Activated naive CD8-positive, alpha-beta T cell treated with anti-CD3 and anti-CD28 coated beads, Interleukin-2, amount 10 ng/mL, durations not matched to agents 7 days and 5 days (primary cell): ENCODE measurements at regions not wholly inside any gene's neighbourhood (a gene's known extent, or its start where the extent isn't known, plus 50 kb on each side); places are given as distances from the start of the nearest gene placed in this dataset.

Experiments
- ATAC-seq: fragments of 150-1000 bp; cut with Tn5 transposase; one replicate; pipeline ENCODE4 v1.10.0; 2021; ENCODE audit warnings: low read depth, moderate library complexity
- POLR2A ChIA-PET: fragments of 350-600 bp; sonication (Branson Sonifier 250); formaldehyde crosslinking; loops from one replicate; lab custom pipeline; 2021; ENCODE audit warnings: antibody characterized with exemption; lab: Charles Lee
- DNase-seq: peaks from one replicate; pipeline ENCODE4 v3.0.0; 2021
- H3K27ac Mint-ChIP-seq: one replicate; pipeline ENCODE4 v1.8.0; 2022; ENCODE audit warnings: mild to moderate bottlenecking, mixed read lengths
- H3K27me3 Mint-ChIP-seq: one replicate; pipeline ENCODE4 v1.8.0; 2022; ENCODE audit warnings: mild to moderate bottlenecking, moderate library complexity, mixed read lengths
- H3K36me3 Mint-ChIP-seq: one replicate; pipeline ENCODE4 v1.8.0; 2021; ENCODE audit warnings: mild to moderate bottlenecking, mixed read lengths
- H3K4me1 Mint-ChIP-seq: one replicate; pipeline ENCODE4 v1.8.0; 2021; ENCODE audit warnings: mixed read lengths
- H3K4me3 Mint-ChIP-seq: one replicate; pipeline ENCODE4 v1.8.0; 2022; ENCODE audit warnings: mild to moderate bottlenecking, moderate library complexity, mixed read lengths
- H3K9me3 Mint-ChIP-seq: one replicate; pipeline ENCODE4 v1.8.0; 2021; ENCODE audit warnings: mixed read lengths

DNA sequence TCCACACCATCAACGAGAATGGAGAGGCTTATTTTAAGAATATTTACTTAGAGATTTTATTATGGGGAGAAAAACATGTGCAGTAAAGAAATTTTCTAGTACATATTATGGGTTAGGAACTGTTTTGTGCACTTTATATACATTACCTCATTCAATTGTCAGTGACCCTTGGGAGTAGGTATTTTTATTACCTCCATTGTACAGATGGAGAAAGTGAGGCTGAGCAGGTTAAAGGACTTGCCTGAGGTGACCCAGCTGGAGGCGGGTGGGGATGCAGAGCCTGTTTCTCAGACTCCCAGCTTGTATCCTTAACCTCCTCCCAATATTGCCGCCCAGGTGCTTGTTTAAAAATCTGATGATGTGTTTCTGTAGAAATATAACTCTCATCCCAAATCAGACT is 356.7 kb downstream of the HRH4 start:
- H3K27ac Mint-ChIP-seq, result no peak overlapping the region
- ATAC-seq (no peak), DNase-seq (no peak)
- no peaks in the 10 kb centered on the region for H3K36me3 Mint-ChIP-seq
- H3K4me1 Mint-ChIP-seq, result no peaks in the 10 kb centered on the region
- peaks cover 2% of the 10 kb centered on the region for H3K27me3 Mint-ChIP-seq
- no peak overlapping the region for H3K4me3 Mint-ChIP-seq
- H3K9me3 Mint-ChIP-seq, result no peaks in the 10 kb centered on the region
- POLR2A ChIA-PET, result no interaction called here

DNA sequence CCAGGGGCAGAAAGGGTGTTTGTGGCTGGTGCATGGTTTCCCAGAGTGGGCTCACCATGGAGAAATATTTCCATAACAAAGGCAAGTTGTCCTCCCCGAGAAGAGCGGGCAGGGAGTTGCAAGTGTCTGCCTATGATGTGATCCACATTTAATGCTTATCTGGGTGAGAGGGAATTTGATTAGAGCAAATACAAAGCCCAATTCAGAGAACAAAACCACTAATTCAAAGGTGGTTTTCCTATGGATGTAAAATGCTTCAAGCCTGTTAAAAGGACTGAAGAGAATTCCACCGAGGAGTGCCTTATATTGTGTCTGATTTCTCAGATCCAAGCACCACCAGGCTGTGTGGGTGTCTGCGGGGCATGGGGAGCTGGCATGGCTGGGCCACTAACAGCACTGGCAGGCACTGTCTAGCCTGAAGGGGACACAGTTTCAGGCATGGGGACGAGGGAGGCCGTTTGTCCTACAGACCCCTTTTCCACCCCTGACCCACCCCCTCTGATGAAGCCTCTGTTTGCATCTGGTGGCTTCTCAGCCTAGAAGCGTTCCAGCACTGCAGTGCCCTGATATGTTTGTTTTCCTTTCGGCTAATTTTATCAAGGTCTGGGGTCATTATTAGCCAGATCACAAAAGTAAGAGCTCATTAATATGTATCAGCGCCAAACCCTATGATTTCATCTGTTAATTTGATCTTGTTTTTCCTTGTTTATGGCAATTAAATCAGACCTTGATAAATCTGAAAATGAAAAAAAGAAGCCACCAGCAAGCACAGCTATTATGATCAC is 357.3 kb downstream of the HRH4 start:
- no peaks in the 10 kb centered on the region for H3K36me3 Mint-ChIP-seq
- H3K27me3 Mint-ChIP-seq, result peaks cover 2% of the 10 kb centered on the region
- H3K4me1 Mint-ChIP-seq, result no peaks in the 10 kb centered on the region
- H3K9me3 Mint-ChIP-seq, result no peaks in the 10 kb centered on the region
- no peak overlapping the region for H3K4me3 Mint-ChIP-seq
- ATAC-seq (no peak), DNase-seq (no peak)
- H3K27ac Mint-ChIP-seq, result no peak overlapping the region
- POLR2A ChIA-PET, result no interaction called here

DNA sequence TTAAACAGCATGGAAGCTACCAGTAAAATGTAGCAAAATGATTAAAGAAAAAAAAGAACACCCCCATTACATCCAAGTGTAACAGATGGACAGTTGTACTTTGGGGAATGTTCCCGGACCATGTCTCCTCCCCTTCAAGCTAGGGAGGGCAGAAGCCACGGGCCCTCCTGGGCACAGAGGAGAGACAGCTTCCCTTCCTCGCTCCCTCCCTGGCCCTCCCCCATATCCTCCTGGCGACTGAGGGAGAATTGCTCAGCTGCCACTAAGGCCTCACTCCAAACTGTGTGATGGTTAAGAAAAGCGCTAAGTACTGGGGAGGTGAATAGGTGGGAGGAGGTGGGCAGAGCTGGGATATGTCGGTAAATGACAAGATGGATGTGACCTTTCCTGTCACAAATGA is 358.0 kb downstream of the HRH4 start:
- no peak overlapping the region for H3K27ac Mint-ChIP-seq
- no peaks in the 10 kb centered on the region for H3K4me1 Mint-ChIP-seq
- H3K36me3 Mint-ChIP-seq, result no peaks in the 10 kb centered on the region
- DNase-seq (no peak), ATAC-seq (no peak)
- H3K9me3 Mint-ChIP-seq, result no peaks in the 10 kb centered on the region
- H3K4me3 Mint-ChIP-seq, result no peak overlapping the region
- POLR2A ChIA-PET, result no interaction called here
- H3K27me3 Mint-ChIP-seq, result peaks cover 2% of the 10 kb centered on the region

DNA sequence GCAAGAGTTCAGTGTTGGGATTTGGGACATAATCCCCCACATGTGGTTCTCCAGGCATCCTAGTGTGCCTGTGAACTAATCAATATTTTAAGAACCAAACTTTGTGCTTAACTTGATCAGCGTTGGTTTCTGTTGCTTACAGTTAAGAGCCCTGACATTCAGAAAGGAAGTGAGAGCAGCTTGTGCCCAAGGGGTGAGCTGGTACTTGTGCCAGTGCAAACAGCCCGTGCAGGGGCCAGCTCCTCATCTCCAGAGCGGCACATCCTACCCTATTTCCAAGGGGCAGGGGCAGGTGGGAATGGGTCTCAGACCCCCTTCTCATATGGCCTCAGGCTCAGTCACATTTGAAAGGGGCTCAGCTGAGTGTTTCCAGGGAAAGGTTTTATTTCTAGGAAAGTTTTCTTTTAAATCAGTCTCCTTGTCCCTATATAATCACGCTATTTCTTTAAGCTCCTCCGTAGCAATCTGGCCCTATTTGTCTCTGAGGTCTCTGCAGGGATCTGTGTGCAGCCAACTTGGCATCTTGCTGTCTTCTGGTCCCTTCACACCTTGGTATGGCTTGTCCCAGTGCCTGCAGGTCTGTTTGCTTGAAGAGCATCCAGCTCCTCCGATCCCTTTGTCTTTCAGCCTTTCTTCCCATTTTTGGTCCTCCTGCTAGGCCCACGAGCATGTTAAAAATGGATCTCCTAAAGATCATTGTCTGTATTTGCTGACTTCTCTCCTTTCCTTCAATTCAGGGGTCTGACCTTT is 358.9 kb downstream of the HRH4 start:
- no peaks in the 10 kb centered on the region for H3K9me3 Mint-ChIP-seq
- no peak overlapping the region for H3K4me3 Mint-ChIP-seq
- POLR2A ChIA-PET, result no interaction called here
- H3K36me3 Mint-ChIP-seq, result no peaks in the 10 kb centered on the region
- H3K27ac Mint-ChIP-seq, result no peak overlapping the region
- H3K4me1 Mint-ChIP-seq, result no peaks in the 10 kb centered on the region
- DNase-seq (no peak), ATAC-seq (no peak)
- peaks cover 2% of the 10 kb centered on the region for H3K27me3 Mint-ChIP-seq

DNA sequence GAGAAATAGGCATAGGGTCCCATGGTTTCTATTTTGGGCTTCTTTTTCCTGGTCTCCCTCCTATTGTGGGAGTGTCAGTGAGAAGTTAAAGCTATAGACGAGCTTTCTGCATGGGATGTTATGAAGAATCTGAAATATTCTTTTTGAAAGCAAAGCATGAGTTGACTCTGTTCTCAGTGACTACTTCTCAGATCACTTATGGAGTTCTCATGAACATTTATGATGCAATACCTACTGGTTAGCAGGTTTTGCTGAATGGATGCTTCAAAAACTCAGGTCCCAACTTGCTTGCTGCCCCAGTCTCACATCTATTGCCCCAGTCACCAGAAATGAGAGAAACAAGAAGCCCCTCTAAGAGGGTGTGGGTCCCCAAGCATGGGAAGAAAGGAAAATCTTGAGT is 365.0 kb downstream of the HRH4 start:
- Mint-ChIP-seq H3K9me3 (no peaks in the 10 kb centered on the region), H3K4me3 (no peak overlapping the region), H3K36me3 (no peaks in the 10 kb centered on the region), H3K27ac (no peak overlapping the region), H3K4me1 (no peaks in the 10 kb centered on the region), H3K27me3 (no peaks in the 10 kb centered on the region)
- no peak for ATAC-seq
- DNase-seq, result no peak
- POLR2A ChIA-PET, result no interaction called here

DNA sequence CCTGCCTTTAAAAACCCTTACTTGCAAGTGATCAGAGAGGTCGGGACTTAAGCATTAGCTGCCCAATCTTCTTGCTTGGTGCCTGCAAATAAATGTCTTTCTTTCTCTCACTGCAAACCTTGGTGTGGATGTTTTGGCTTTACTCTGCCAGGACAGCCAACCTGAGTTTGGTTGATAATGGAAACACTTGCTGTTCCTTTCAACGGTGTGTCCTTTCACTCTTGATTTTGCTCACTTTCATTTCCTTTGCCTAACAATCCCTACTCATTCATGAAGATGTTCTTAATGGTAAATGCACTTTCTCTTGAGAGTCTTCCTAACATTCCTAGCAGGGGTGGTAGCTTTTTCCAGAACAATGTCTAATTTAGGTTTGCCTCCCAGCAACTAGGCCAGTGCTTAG is 366.2 kb downstream of the HRH4 start:
- H3K9me3 Mint-ChIP-seq, result no peaks in the 10 kb centered on the region
- no peak for DNase-seq
- no peak overlapping the region for H3K4me3 Mint-ChIP-seq
- POLR2A ChIA-PET, result no interaction called here
- no peaks in the 10 kb centered on the region for H3K4me1 Mint-ChIP-seq
- no peak for ATAC-seq
- no peak overlapping the region for H3K27ac Mint-ChIP-seq
- H3K36me3 Mint-ChIP-seq, result no peaks in the 10 kb centered on the region
- peaks cover 3% of the 10 kb centered on the region for H3K27me3 Mint-ChIP-seq

DNA sequence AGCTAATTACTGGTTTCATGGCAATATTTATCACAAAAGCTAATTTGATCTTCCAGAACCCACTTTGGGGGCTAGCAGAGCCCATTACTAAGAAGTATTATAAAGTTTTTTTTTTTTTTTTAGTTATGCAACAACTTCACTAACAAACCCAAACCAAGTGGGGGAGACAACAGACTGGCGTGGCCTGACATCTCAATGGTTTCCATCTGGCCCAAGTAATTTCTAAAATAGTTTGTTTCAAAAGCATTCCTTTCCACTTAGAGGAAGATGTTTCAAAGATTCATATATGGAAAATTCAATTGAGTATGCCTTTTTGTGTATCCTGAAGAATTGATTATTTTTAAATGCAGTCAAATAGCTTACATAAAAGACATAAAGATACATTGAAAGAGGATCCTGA is 367.1 kb downstream of the HRH4 start:
- Mint-ChIP-seq H3K36me3 (no peaks in the 10 kb centered on the region), H3K4me1 (no peaks in the 10 kb centered on the region), H3K27me3 (peaks cover 6% of the 10 kb centered on the region), H3K4me3 (no peak overlapping the region), H3K9me3 (no peaks in the 10 kb centered on the region), H3K27ac (no peak overlapping the region)
- ATAC-seq, result no peak
- POLR2A ChIA-PET, result no interaction called here
- no peak for DNase-seq

DNA sequence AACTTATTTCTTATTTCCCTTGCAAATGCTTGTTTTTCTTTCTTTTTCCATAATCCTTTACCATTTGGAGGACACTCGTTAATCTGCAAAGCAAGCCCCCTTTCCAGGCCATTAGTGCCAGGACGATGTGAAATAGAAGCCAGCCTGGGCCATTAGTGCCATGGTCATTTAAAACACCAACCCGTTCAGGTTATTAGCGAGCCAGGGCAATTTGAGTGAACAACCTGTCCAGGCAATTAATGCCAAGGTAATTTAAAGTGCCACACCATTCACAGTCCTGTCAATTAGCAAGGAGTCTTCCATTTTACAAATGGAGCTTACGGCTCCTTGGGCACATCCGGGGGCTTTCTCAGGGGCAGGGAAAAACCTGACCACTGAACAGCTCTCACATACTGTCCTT is 370.6 kb downstream of the HRH4 start:
- DNase-seq (no peak), ATAC-seq (no peak)
- POLR2A ChIA-PET, result no interaction called here
- Mint-ChIP-seq H3K27me3 (peaks cover 6% of the 10 kb centered on the region), H3K4me3 (no peak overlapping the region), H3K27ac (no peak overlapping the region), H3K9me3 (no peaks in the 10 kb centered on the region), H3K4me1 (no peaks in the 10 kb centered on the region), H3K36me3 (no peaks in the 10 kb centered on the region)

DNA sequence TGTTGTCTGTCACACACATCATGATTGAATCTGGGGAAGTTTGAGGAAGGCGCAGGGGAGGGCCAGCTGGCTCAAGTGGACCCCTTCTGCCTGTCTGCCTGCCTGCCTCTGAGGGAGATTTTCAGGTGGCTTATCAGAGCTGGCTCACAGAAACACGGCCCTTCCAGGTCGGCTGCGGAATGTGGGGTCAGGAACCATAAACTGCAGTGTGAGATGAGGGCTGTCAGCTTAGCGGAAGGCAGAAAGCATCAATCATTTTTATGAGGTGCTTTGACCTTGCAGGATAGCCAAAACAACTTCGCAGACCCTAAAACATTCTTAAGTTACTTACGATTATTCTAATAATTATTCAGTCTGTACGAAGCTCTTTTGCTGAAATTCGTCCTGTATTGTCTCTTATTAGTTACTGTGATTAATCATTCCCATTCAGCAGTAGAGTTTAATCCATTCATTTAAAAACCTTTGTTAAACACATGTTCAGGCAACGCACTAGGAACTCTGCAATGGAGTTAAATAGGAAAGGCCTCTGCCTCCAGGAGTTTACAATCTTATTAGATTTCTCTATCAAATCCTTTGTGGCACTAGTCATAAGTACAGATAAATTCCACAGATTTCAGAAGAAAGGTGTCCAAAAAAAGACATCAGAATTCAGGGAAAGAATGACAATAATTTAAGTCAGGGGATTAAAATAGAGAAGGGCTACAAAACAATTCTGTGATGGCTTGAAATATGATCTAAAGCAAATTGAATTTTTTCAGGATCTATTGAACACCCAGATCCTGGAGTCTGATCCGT is 371.6 kb downstream of the HRH4 start:
- no peak for ATAC-seq
- POLR2A ChIA-PET, result no interaction called here
- Mint-ChIP-seq H3K4me1 (no peaks in the 10 kb centered on the region), H3K27ac (no peak overlapping the region), H3K36me3 (no peaks in the 10 kb centered on the region), H3K4me3 (no peak overlapping the region), H3K9me3 (no peaks in the 10 kb centered on the region), H3K27me3 (peaks cover 6% of the 10 kb centered on the region)
- no peak for DNase-seq

DNA sequence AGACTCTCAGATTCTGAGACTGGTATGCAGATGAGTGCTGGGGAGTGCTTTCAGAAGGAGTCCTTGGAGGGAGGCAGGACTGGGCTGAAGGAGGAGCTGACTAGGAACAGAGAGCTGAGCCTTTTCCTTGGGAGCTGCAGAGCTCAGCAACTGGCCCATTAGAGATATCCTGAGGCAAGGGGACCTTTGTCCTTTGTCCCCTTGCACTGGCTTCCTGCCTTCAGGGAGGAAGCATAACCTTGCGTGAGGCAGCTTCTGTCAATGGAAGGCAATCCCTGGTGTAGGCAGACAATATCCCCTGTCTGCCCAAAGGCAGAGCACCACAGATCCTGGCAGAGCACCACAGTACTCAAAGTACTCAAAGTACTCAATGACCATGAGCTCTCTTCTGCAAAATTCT is 375.3 kb downstream of the HRH4 start:
- ATAC-seq (no peak), DNase-seq (no peak)
- H3K27me3 Mint-ChIP-seq, result peaks cover 6% of the 10 kb centered on the region
- no peaks in the 10 kb centered on the region for H3K36me3 Mint-ChIP-seq
- no peaks in the 10 kb centered on the region for H3K4me1 Mint-ChIP-seq
- H3K27ac Mint-ChIP-seq, result no peak overlapping the region
- POLR2A ChIA-PET, result no interaction called here
- peaks cover 2% of the 10 kb centered on the region for H3K9me3 Mint-ChIP-seq
- H3K4me3 Mint-ChIP-seq, result no peak overlapping the region

DNA sequence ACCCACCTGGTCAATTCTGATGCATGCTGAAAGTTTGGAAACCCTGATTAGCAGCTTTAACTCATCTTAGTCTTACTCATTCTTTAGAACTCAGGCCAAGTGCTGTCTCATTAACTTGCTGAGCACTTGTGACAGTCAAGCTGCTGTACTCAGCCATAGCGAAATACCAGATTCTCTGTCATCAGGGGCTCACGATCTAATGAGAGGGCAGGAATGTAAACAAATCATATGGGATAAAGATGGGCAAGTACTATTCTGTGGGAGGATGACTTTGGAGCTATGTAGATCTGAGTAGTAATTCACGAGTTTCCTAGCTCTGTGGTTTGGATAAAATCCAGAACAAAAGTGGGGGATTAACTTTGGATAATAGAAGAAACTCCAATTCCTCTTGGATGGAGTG is 376.6 kb downstream of the HRH4 start:
- H3K27ac Mint-ChIP-seq, result no peak overlapping the region
- POLR2A ChIA-PET, result no interaction called here
- no peaks in the 10 kb centered on the region for H3K36me3 Mint-ChIP-seq
- peaks cover 2% of the 10 kb centered on the region for H3K9me3 Mint-ChIP-seq
- no peak for DNase-seq
- H3K27me3 Mint-ChIP-seq, result no peaks in the 10 kb centered on the region
- no peak overlapping the region for H3K4me3 Mint-ChIP-seq
- no peaks in the 10 kb centered on the region for H3K4me1 Mint-ChIP-seq
- no peak for ATAC-seq

DNA sequence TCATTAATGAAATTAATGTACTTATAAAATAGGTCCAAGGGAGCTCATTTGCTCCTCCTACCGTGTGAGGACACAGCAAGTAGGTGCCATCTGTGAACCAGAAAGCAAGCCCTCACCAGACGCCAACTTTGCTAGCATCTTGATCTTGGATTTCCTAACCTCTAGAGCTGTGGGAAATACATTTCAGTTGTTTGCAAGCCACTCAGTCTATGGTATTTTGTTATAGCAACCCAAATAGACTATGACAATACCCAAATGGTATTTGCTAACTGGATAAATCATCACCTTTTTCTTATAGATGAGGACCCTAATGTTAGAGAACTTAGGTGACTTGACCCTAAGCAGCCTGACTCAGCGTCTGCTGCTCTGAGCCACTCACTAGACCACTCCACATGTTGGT is 379.6 kb downstream of the HRH4 start:
- DNase-seq (no peak), ATAC-seq (no peak)
- Mint-ChIP-seq H3K36me3 (no peaks in the 10 kb centered on the region), H3K27ac (no peak overlapping the region), H3K4me3 (no peak overlapping the region), H3K9me3 (peaks cover 3% of the 10 kb centered on the region), H3K4me1 (no peaks in the 10 kb centered on the region), H3K27me3 (no peaks in the 10 kb centered on the region)
- POLR2A ChIA-PET, result no interaction called here

DNA sequence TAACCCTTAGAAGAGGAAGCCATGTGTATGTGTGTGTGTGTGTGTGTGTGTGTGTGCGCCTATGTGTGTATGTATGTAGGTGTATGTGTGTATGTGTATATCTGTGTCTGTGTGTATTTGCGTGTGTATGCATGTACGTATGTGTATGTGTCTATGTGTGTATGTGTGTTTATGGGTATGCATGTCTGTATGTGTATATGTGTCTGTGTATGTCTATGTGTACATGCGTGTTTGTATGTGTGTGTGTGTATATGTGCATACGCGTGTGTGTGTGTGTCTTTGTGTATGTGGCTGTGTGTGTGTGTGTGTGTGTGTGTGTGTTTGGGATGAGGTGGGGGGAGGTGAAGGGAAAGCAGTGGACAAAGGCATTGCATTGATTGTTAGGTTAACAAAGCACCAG is 380.2 kb downstream of the HRH4 start:
- peaks cover 3% of the 10 kb centered on the region for H3K9me3 Mint-ChIP-seq
- no peak overlapping the region for H3K4me3 Mint-ChIP-seq
- H3K36me3 Mint-ChIP-seq, result no peaks in the 10 kb centered on the region
- DNase-seq, result no peak
- no peaks in the 10 kb centered on the region for H3K27me3 Mint-ChIP-seq
- no peak for ATAC-seq
- POLR2A ChIA-PET, result no interaction called here
- no peaks in the 10 kb centered on the region for H3K4me1 Mint-ChIP-seq
- H3K27ac Mint-ChIP-seq, result no peak overlapping the region

DNA sequence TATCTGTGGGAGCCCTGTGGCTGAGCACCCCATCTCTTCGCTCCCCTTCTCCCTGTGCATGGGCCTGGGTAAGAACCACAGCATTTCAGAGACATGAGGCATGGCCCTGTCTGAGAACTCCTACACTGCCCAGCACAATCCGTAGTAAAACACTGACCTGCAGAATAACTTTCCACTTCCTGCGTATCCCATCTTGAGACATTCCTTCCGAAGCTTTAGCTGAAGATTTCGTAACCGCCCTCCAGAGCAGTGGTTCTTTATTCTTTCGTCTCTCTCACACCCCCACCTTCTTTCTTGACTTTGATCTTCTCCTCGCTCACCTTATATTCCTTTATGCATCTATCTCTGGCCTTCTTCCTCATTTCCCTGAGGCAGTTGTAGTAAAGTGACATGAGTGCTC is 381.1 kb downstream of the HRH4 start:
- Mint-ChIP-seq H3K27me3 (no peaks in the 10 kb centered on the region), H3K27ac (no peak overlapping the region), H3K36me3 (no peaks in the 10 kb centered on the region), H3K4me3 (no peak overlapping the region), H3K4me1 (no peaks in the 10 kb centered on the region), H3K9me3 (peaks cover 3% of the 10 kb centered on the region)
- ATAC-seq (no peak), DNase-seq (no peak)
- POLR2A ChIA-PET, result no interaction called here
